Panc1 (cell line): ENCODE measurements at regions not wholly inside any gene's neighbourhood (a gene's known extent, or its start where the extent isn't known, plus 50 kb on each side); places are given as distances from the start of the nearest gene placed in this dataset.

Experiments
- POLR2AphosphoS5 ChIP-seq: IDR thresholded peaks from 2 replicates; pipeline ENCODE4 v1.6.1; 2012; ENCODE audit warnings: mild to moderate bottlenecking, low read depth, low read length, moderate library complexity
- REST ChIP-seq, 2 experiments: IDR thresholded peaks; 2 replicates each; pipeline ENCODE4 v1.6.1; 2011 to 2012; ENCODE audit warnings: low read depth in 2 of 2, control low read depth in 1 of 2, low read length in 1 of 2, mild to moderate bottlenecking in 1 of 2, moderate library complexity in 1 of 2; ENCODE audit not compliant: insufficient read depth in 1 of 2
- TF ChIP-seq, protein P1 (sequence below): fragments of 450-650 bp; IDR thresholded peaks from 2 replicates; pipeline ENCODE4 v1.5.1; 2017; ENCODE audit warnings: mild to moderate bottlenecking

DNA sequence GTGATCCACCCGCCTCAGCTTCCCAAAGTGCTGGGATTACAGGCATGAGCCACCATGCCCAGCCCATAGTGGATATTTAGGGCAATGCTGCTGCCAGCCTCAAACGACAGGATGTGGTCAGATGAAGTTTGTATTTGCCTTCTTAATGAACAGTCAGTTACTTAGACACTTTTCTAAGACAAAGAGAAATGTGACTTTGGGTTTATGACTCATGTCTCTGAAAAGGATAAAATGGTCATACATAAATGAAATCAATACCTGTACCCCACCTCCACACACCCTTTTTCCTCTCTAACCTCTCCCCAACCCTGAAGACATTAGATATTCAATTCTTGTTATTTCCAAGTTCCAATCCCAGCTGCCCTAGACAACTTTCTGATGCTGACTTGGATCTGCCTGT lies 109.3 kb upstream of the INSIG1 start:
- TF ChIP-seq, protein P1, sequence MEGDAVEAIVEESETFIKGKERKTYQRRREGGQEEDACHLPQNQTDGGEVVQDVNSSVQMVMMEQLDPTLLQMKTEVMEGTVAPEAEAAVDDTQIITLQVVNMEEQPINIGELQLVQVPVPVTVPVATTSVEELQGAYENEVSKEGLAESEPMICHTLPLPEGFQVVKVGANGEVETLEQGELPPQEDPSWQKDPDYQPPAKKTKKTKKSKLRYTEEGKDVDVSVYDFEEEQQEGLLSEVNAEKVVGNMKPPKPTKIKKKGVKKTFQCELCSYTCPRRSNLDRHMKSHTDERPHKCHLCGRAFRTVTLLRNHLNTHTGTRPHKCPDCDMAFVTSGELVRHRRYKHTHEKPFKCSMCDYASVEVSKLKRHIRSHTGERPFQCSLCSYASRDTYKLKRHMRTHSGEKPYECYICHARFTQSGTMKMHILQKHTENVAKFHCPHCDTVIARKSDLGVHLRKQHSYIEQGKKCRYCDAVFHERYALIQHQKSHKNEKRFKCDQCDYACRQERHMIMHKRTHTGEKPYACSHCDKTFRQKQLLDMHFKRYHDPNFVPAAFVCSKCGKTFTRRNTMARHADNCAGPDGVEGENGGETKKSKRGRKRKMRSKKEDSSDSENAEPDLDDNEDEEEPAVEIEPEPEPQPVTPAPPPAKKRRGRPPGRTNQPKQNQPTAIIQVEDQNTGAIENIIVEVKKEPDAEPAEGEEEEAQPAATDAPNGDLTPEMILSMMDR: no peak
- no peak for TF ChIP-seq REST (IDR thresholded peaks at IDR 0.05; ENCODE audit: insufficient read depth in 1 of 2, low read depth in 2 of 2, low read length in 1 of 2)
- no peak for TF ChIP-seq POLR2AphosphoS5
